ENCODE measurements at regions not wholly inside any gene's neighbourhood (a gene's known extent, or its start where the extent isn't known, plus 50 kb on each side); places are given as distances from the start of the nearest gene placed in this dataset.
"Not testable (repeated sequence)": the region's sequence is repeated elsewhere in the genome, so short reads cannot be mapped to it uniquely, and the experiment has no call there.

DNA sequence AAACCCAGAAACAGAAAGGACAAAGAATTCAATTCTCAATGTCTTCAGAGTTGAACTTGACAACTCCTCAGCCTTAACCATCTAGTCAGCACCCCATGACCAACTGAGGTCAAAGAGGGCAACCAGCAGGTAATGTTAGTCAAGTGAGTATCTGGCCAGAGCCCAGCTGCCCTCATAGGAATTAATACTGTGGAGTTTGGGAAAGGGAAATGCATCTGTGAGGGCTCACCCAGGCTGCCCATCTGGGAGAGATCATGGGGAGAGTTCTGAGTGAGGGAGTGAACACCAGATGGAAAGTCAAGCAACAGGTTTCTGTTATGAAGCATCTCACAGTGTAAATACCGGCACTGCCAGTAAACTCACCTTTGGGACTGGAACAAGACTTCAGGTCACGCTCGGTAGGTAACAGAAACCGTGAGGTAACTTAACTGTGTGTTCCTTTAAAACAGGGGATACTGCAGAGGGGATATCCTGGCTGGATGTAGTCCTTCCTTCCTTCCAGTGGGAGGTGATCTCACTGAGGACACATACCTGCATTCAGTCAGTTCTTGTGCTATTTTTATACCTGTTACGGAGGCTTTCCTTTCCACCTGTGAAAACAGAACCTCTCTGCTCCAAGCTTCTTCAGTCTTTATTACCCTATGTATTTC, 94.4 kb downstream of the DAD1 start:
- H3K27ac ChIP-seq: no peak overlapping the region
- H3K36me3 ChIP-seq: no peaks in the 10 kb centered on the region
- no peak overlapping the region for H3K4me3 ChIP-seq
- 41% methylated on average over 5 of the region's 5 CpGs for WGBS (ENCODE audit: insufficient coverage, low coverage, low lambda C conversion rate, missing lambda C conversion rate)
- no peaks in the 10 kb centered on the region for H3K27me3 ChIP-seq
- intact Hi-C loops (cut with DNase I): no loop called here
- no peaks in the 10 kb centered on the region for H3K9me3 ChIP-seq
- TF ChIP-seq, protein P1, sequence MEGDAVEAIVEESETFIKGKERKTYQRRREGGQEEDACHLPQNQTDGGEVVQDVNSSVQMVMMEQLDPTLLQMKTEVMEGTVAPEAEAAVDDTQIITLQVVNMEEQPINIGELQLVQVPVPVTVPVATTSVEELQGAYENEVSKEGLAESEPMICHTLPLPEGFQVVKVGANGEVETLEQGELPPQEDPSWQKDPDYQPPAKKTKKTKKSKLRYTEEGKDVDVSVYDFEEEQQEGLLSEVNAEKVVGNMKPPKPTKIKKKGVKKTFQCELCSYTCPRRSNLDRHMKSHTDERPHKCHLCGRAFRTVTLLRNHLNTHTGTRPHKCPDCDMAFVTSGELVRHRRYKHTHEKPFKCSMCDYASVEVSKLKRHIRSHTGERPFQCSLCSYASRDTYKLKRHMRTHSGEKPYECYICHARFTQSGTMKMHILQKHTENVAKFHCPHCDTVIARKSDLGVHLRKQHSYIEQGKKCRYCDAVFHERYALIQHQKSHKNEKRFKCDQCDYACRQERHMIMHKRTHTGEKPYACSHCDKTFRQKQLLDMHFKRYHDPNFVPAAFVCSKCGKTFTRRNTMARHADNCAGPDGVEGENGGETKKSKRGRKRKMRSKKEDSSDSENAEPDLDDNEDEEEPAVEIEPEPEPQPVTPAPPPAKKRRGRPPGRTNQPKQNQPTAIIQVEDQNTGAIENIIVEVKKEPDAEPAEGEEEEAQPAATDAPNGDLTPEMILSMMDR (IDR thresholded peaks at IDR 0.05): no peak
- TF ChIP-seq POLR2A (IDR thresholded peaks at IDR 0.05): no peak
- H3K4me1 ChIP-seq: no peaks in the 10 kb centered on the region
- DNase-seq (no peak), ATAC-seq (no peak)

DNA sequence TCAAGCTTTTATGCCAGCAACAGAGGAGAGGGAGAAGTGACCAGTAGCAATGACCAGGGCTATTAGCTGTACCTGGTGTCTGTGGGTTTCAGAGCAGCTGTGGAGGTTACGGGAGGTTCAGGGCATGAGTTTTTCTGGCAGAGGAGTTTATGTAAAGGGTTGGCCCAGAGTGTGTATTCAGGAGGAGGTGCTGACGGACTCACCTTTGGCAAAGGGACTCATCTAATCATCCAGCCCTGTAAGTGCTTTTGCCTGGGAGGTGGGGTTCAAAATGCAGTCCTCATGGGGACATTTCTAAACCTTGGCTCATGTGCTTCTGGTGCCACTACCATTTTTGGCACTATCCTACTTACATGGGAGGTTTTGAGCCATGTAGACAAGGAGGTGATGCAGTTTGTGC, 95.3 kb downstream of the DAD1 start:
- 60% methylated on average over 1 of the region's 2 CpGs for WGBS (ENCODE audit: insufficient coverage, low coverage, low lambda C conversion rate, missing lambda C conversion rate)
- ATAC-seq (no peak), DNase-seq (no peak)
- intact Hi-C loops (cut with DNase I): no loop called here
- no peaks in the 10 kb centered on the region for H3K4me1 ChIP-seq
- H3K36me3 ChIP-seq: no peaks in the 10 kb centered on the region
- H3K4me3 ChIP-seq: no peak overlapping the region
- TF ChIP-seq, protein P1 (IDR thresholded peaks at IDR 0.05): no peak
- TF ChIP-seq POLR2A (IDR thresholded peaks at IDR 0.05): no peak
- H3K27ac ChIP-seq: no peak overlapping the region
- H3K27me3 ChIP-seq: no peaks in the 10 kb centered on the region
- no peaks in the 10 kb centered on the region for H3K9me3 ChIP-seq

DNA sequence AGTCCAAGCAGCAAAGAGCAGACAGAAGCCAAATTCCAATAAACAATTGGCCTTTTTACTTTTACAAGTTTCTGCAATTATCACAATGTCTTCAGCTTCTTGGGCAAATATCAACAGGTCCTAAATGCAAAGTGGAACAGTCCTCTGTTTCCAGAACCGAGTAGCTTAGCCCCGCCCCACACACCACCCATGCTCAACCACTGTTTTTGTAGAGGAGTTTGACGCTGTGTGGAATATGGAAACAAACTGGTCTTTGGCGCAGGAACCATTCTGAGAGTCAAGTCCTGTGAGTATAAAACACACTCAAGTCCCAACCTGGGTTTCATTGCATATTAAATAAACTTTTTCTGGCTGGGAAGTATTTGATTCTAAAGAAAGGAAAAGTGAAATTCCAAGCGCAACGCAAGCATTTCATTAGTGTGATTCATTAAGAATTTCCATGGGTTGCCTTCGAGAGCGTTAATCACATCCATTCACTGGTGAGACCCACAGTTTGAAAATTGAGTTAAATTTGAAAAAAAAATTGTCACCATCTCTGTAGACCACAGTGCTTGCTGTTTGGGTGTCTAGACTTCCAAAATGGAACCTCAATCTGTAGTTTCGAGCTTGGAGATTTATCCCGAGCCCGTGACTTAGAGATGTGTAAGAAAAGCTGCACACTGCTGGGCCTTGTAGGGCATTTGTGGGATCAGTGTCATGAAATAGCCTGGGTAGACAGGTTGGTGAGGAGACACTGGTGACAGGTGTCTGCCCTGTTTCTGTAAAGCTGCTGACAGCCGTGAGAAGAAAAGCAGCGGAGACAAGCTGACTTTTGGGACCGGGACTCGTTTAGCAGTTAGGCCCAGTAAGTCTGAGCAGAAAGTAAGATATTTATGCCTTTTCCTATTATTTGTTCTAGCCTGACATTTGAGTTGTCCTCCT, 96.1 kb downstream of the DAD1 start:
- 71% methylated on average over 10 of the region's 15 CpGs for WGBS (ENCODE audit: insufficient coverage, low coverage, low lambda C conversion rate, missing lambda C conversion rate)
- TF ChIP-seq POLR2A (IDR thresholded peaks at IDR 0.05): no peak
- TF ChIP-seq, protein P1 (IDR thresholded peaks at IDR 0.05): no peak
- no peak overlapping the region for H3K27ac ChIP-seq
- ATAC-seq (no peak), DNase-seq (no peak)
- H3K4me1 ChIP-seq: no peaks in the 10 kb centered on the region
- intact Hi-C loops (cut with DNase I): no loop called here
- no peaks in the 10 kb centered on the region for H3K27me3 ChIP-seq
- H3K9me3 ChIP-seq: no peaks in the 10 kb centered on the region
- H3K4me3 ChIP-seq: no peak overlapping the region
- no peaks in the 10 kb centered on the region for H3K36me3 ChIP-seq

DNA sequence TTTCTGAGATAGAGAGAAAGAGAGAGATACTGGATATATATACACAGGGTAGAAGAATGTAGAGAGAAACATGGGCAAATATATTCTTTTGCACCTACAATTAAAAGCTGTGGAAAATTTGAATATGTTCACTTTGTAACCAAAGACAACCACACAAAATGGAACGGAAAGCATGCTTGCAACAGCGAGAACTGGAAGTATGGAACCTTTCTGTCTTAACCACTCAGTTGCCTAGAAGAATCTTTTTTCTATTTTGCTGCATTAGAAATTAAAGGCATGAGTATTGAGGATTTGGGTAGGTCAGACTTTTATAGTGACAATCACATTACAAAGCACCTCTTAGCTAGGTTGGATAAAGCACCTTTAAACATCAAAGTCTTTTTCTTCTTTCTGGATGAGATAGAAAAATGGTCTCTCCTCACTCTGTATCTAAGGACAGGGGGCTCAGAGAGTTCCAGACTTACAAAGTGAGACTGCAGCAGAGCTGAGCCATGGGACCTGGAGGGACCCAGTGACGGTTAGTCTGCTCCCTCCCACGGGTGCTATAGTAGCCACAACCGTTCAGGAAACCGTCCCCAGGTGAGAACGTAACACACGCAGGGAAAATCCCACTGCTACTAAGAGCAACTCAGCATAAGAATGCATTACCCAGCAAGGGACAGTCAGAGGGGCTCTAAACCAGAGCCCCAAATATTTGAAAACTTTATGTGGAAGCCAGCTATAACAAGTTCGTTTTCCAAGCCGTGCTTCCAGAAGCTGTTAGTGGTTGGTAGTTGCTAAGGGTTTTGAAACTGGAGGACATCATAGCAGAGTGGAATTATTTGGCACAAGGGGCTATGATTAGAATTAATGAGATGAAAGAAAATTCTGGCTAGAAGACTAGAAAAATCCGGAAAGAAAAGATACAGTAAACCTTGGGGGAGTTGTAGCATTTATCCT, 97.1 kb downstream of the DAD1 start:
- Histone ChIP-seq H3K4me3 (no peak overlapping the region), H3K36me3 (no peaks in the 10 kb centered on the region), H3K4me1 (no peaks in the 10 kb centered on the region), H3K27me3 (no peaks in the 10 kb centered on the region), H3K9me3 (no peaks in the 10 kb centered on the region), H3K27ac (no peak overlapping the region)
- 64% methylated on average over 11 of the region's 11 CpGs for WGBS (ENCODE audit: insufficient coverage, low coverage, low lambda C conversion rate, missing lambda C conversion rate)
- no peak for TF ChIP-seq POLR2A (IDR thresholded peaks at IDR 0.05)
- TF ChIP-seq, protein P1 (IDR thresholded peaks at IDR 0.05): no peak
- intact Hi-C loops (cut with DNase I): no loop called here
- ATAC-seq (no peak), DNase-seq (no peak)

DNA sequence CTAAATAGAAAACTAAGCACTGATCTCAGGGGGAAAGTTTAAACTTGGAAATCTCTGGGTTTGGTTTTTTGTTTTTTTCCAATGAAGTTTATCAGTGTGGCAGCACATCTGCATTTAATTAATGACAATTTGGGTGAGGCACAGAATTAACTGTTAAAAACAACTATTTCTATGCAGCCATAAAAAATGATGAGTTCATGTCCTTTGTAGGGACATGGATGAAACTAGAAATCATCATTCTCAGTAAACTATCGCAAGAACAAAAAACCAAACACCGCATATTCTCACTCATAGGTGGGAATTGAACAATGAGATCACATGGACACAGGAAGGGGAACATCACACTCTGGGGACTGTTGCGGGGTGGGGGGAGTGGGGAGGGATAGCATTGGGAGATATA, 98.0 kb downstream of the DAD1 start:
- intact Hi-C loops (cut with DNase I); H3K27me3 ChIP-seq; ATAC-seq; H3K4me3 ChIP-seq; H3K9me3 ChIP-seq; DNase-seq; H3K4me1 ChIP-seq; H3K27ac ChIP-seq; H3K36me3 ChIP-seq: not testable (repeated sequence)
- WGBS (ENCODE audit: insufficient coverage, low coverage, low lambda C conversion rate, missing lambda C conversion rate): no CpG with 5 or more reads among the region's 3 CpGs
